Hepatocyte (in vitro differentiated cells): ENCODE measurements at regions not wholly inside any gene's neighbourhood (a gene's known extent, or its start where the extent isn't known, plus 50 kb on each side); places are given as distances from the start of the nearest gene placed in this dataset.

Experiments used
- DNase-seq: peaks from one replicate; pipeline ENCODE4 v3.0.0-alpha.2; 2016; ENCODE audit warnings: low spot score
- H2AFZ ChIP-seq: fragments of 200-600 bp; sonication (generic); 2 replicates; pipeline ENCODE4 v1.6.0; 2016; ENCODE audit warnings: antibody characterized with exemption, mild to moderate bottlenecking
- H3K27ac ChIP-seq: fragments of 200-600 bp; sonication (generic); 2 replicates; pipeline ENCODE4 v1.5.1; 2016; ENCODE audit warnings: mild to moderate bottlenecking
- H3K27me3 ChIP-seq: fragments of 200-600 bp; sonication (generic); 2 replicates; pipeline ENCODE4 v1.6.1; 2016
- H3K36me3 ChIP-seq: fragments of 200-600 bp; sonication (generic); replicated peaks from 2 replicates; pipeline ENCODE4 v1.5.1; 2016; ENCODE audit warnings: low read depth; ENCODE audit not compliant: insufficient read depth
- H3K4me1 ChIP-seq: fragments of 200-600 bp; sonication (generic); 2 replicates; pipeline ENCODE4 v1.5.1; 2016; ENCODE audit warnings: mild to moderate bottlenecking, moderate library complexity; ENCODE audit not compliant: insufficient read depth
- H3K4me2 ChIP-seq: fragments of 200-600 bp; sonication (generic); 2 replicates; pipeline ENCODE4 v1.6.0; 2016
- H3K4me3 ChIP-seq: fragments of 200-600 bp; sonication (generic); 2 replicates; pipeline ENCODE4 v1.5.1; 2016; ENCODE audit warnings: mild to moderate bottlenecking
- H3K79me2 ChIP-seq: fragments of 200-600 bp; sonication (generic); 2 replicates; pipeline ENCODE4 v1.6.0; 2017; ENCODE audit warnings: mild to moderate bottlenecking
- H3K9me2 ChIP-seq: fragments of 200-600 bp; sonication (generic); replicated peaks from 2 replicates; pipeline ENCODE4 v1.6.0; 2017; ENCODE audit warnings: mild to moderate bottlenecking; ENCODE audit not compliant: insufficient read depth
- H3K9me3 ChIP-seq: fragments of 200-600 bp; sonication (generic); 2 replicates; pipeline ENCODE4 v1.5.1; 2016; ENCODE audit warnings: low read depth, mild to moderate bottlenecking
- H4K20me1 ChIP-seq: fragments of 200-600 bp; sonication (generic); 2 replicates; pipeline ENCODE4 v1.6.0; 2016; ENCODE audit warnings: mild to moderate bottlenecking; ENCODE audit not compliant: insufficient read depth, poor library complexity, severe bottlenecking
- CTCF ChIP-seq: fragments of 200-600 bp; sonication (generic); IDR thresholded peaks from 2 replicates; pipeline ENCODE4 v1.5.1; 2016; ENCODE audit warnings: antibody characterized with exemption, mild to moderate bottlenecking; ENCODE audit not compliant: poor library complexity
- EZH2 ChIP-seq: fragments of 200-600 bp; sonication (generic); IDR thresholded peaks from 2 replicates; pipeline ENCODE4 v1.6.1; 2016; ENCODE audit warnings: antibody characterized with exemption, mild to moderate bottlenecking, borderline replicate concordance
- EZH2phosphoT487 ChIP-seq: fragments of 200-600 bp; sonication (generic); IDR thresholded peaks from one replicate; pipeline ENCODE4 v1.6.1; 2018; ENCODE audit warnings: antibody characterized with exemption, mild to moderate bottlenecking, low read depth, moderate library complexity; ENCODE audit not compliant: unreplicated experiment, severe bottlenecking
- WGBS: methylation state at CpG from one replicate; pipeline ENCODE4 v1.1.6; 2016; ENCODE audit warnings: low lambda C conversion rate; ENCODE audit errors: missing lambda C conversion rate; 5-methylcytosine and 5-hydroxymethylcytosine counted together

GRCh38 chr1:29870621-29871020 is 634.3 kb downstream of the PTPRU start:
- H3K9me2 ChIP-seq: no peaks in the 10 kb centered on the region
- no peaks in the 10 kb centered on the region for H3K4me1 ChIP-seq
- no peaks in the 10 kb centered on the region for H3K36me3 ChIP-seq

GRCh38 chr1:29869802-29870201 is 633.5 kb downstream of the PTPRU start:
- Histone ChIP-seq H3K4me3 (no peak overlapping the region), H3K9me3 (no peaks in the 10 kb centered on the region), H3K27ac (no peak overlapping the region), H3K4me2 (no peak overlapping the region), H3K79me2 (no peaks in the 10 kb centered on the region), H2AFZ (no peak overlapping the region), H3K27me3 (no peaks in the 10 kb centered on the region), H4K20me1 (no peaks in the 10 kb centered on the region), H3K9me2 (no peaks in the 10 kb centered on the region), H3K36me3 (no peaks in the 10 kb centered on the region), H3K4me1 (no peaks in the 10 kb centered on the region)
- 63% methylated on average over 2 of the region's 2 CpGs for WGBS
- TF ChIP-seq CTCF (no peak), EZH2 (no peak), EZH2phosphoT487 (no peak)
- no peak for DNase-seq

More at GRCh38 chr1:29870621-29871020, 634.3 kb downstream of the PTPRU start:
- DNase-seq: no peak
- no peaks in the 10 kb centered on the region for H4K20me1 ChIP-seq
- 89% methylated on average over 3 of the region's 3 CpGs for WGBS
- H3K4me2 ChIP-seq: no peak overlapping the region
- TF ChIP-seq CTCF: no peak
- no peak for TF ChIP-seq EZH2phosphoT487
- no peak for TF ChIP-seq EZH2
- no peak overlapping the region for H2AFZ ChIP-seq
- no peaks in the 10 kb centered on the region for H3K79me2 ChIP-seq
- H3K9me3 ChIP-seq: no peaks in the 10 kb centered on the region
- H3K27me3 ChIP-seq: no peaks in the 10 kb centered on the region
- no peak overlapping the region for H3K4me3 ChIP-seq
- no peak overlapping the region for H3K27ac ChIP-seq

GRCh38 chr1:29868944-29869343 is 632.6 kb downstream of the PTPRU start:
- DNase-seq: no peak
- peak overlapping the region; percentile 26 for H3K27ac ChIP-seq
- no peaks in the 10 kb centered on the region for H3K79me2 ChIP-seq
- H3K9me3 ChIP-seq: no peaks in the 10 kb centered on the region
- H3K4me2 ChIP-seq: no peak overlapping the region
- no peaks in the 10 kb centered on the region for H4K20me1 ChIP-seq
- TF ChIP-seq CTCF (no peak), EZH2phosphoT487 (no peak), EZH2 (no peak)
- no peak overlapping the region for H3K4me3 ChIP-seq
- H3K36me3 ChIP-seq: no peaks in the 10 kb centered on the region
- 67% methylated on average over 6 of the region's 6 CpGs for WGBS
- H3K4me1 ChIP-seq: no peaks in the 10 kb centered on the region
- no peaks in the 10 kb centered on the region for H3K27me3 ChIP-seq
- H2AFZ ChIP-seq: no peak overlapping the region
- H3K9me2 ChIP-seq: no peaks in the 10 kb centered on the region

- WGBS: 88% methylated on average over 2 of the region's 2 CpGs
- H4K20me1 ChIP-seq: no peaks in the 10 kb centered on the region
These were observed 631.8 kb downstream of the PTPRU start for GRCh38 chr1:29868096-29868495.

More at GRCh38 chr1:29868096-29868495, 631.8 kb downstream of the PTPRU start:
- no peaks in the 10 kb centered on the region for H3K36me3 ChIP-seq
- no peaks in the 10 kb centered on the region for H3K9me3 ChIP-seq
- H3K4me3 ChIP-seq: no peak overlapping the region
- H2AFZ ChIP-seq: no peak overlapping the region
- H3K4me1 ChIP-seq: no peaks in the 10 kb centered on the region
- H3K4me2 ChIP-seq: no peak overlapping the region
- H3K27me3 ChIP-seq: no peaks in the 10 kb centered on the region
- H3K79me2 ChIP-seq: no peaks in the 10 kb centered on the region
- TF ChIP-seq EZH2phosphoT487 (no peak), EZH2 (no peak), CTCF (no peak)
- no peak for DNase-seq
- no peak overlapping the region for H3K27ac ChIP-seq
- H3K9me2 ChIP-seq: no peaks in the 10 kb centered on the region
